ENCODE measurements at regions not wholly inside any gene's neighbourhood (a gene's known extent, or its start where the extent isn't known, plus 50 kb on each side); places are given as distances from the start of the nearest gene placed in this dataset.

DNA sequence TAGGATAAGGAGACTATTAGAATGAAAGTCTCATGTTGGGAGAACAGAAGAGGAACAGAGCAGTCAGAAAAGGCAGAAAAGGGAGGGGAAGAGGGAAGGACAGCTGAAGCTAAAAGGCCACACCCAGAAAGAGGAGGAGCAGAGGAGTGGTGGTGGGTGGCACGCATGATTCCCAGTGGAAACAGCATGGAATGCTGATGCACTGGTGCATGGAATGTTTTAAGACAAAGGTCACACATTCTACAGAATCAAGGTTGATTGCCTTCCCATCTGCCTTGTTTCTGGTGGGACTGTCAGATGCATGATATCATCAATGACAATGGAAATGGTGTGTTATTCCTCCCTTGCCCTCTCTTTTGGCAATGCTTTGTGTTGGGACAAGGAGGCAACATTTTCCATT lies 285.4 kb upstream of the MKI67 start:
- no peak for DNase-seq (ENCODE audit: low read depth, low spot score)
- H3K27ac ChIP-seq = no peak overlapping the region

DNA sequence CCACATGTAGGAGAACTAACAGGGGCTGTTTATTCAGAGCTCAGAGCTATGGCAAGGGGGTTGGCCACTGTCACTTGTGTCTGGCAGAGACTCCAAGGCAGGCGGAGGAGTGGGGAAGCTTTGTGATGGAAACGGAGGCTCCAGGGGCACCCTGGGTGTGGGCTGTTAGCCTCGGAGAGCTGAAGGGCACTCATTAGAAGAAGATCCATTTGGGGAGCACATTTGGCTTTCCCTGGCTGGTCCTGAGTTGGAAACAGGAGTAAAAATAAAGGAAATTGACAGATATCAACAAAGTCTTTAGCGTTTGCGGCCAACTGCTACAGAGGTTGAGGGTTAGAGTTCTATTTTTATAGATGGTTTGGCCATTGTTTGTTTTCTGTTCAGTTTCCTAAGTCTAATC lies 288.3 kb upstream of the MKI67 start:
- DNase-seq (ENCODE audit: low read depth, low spot score) = no peak
- H3K27ac ChIP-seq = no peak overlapping the region

DNA sequence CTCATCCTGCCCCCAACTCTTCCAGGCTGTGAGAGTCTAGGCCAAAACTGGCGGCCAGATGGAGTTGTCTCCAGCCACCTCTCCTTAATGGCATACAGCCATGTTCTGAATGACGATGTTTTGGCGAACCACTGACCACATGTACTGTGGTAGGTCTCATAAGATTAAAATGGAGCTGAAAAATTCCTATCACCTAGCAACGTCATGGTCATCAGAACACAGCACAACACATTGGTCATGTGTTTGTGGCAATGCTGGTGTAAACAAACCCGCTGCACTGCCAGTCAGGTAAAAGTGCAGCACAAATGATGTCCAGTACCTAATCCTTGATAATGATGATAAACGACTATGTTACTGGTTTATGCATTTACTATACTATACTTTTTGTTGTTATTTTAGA lies 290.0 kb upstream of the MKI67 start:
- DNase-seq (ENCODE audit: low read depth, low spot score) = no peak
- H3K27ac ChIP-seq = no peak overlapping the region

DNA sequence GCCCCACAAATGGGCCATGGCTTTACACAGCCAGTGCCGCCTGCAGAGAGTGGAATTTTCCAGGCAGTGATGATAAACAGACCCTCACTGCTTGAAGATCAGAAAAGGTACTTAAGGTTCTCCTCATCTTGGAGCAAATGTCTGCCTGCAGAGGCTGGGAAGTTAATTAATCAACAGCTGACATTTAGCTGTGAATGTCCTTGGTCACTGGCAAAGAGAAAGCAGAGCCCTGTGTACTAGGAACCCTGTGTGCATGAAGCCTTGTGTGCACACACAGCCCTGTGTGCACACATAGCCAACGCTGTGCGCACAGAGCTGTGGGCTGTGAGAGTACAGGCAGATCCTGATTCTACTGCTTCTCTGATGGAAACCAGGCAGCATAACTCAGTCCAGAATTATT lies 291.6 kb upstream of the MKI67 start:
- no peak for DNase-seq (ENCODE audit: low read depth, low spot score)
- H3K27ac ChIP-seq = no peak overlapping the region

DNA sequence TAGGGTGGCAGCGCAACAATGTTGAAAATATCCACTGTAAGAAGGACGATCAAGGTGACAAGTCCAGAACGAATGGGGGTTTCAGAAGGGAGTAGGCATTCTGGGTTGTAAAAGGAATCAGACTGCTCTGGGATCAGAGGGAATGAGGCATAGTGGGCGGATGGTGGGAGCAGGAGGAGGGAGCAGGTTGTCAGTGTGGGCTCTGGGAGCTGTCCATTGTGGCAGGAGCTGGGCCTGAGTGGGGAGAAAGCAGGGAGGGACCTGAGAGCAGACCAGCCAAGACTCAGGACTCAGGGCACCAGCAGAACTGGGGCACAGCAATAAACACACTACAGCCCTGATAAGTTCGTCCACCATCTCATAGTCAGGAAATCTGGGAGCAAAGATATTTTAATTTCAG lies 292.6 kb upstream of the MKI67 start:
- no peak overlapping the region for H3K27ac ChIP-seq
- DNase-seq (ENCODE audit: low read depth, low spot score) = no peak

DNA sequence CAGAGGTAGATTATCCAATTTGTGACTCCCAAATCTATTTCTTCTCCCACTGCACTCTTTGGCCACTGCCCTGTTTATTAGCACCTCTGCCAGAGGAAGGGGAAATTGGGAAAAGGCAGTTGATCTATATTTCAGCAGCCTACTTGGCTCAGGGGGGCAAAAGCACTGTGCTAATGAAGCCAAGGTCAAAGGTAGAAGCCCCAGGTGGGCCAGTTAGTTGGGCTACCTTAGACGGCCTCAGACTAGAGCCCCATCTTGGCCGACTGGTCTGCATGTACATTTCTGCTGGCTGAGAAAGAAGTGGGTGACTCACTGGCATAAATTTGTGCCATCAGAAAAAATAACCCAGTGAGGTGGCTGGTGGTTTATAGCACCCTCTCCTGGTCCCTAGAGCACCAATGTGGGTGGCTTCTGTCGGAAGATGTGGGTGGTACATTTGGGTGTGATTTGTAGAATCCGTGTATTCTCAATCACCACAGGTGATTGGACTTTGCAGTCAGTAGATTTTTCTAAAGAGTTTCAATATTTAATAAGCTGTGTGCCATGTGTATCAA lies 293.3 kb upstream of the MKI67 start:
- no peak for DNase-seq (ENCODE audit: low read depth, low spot score)
- no peak overlapping the region for H3K27ac ChIP-seq

DNA sequence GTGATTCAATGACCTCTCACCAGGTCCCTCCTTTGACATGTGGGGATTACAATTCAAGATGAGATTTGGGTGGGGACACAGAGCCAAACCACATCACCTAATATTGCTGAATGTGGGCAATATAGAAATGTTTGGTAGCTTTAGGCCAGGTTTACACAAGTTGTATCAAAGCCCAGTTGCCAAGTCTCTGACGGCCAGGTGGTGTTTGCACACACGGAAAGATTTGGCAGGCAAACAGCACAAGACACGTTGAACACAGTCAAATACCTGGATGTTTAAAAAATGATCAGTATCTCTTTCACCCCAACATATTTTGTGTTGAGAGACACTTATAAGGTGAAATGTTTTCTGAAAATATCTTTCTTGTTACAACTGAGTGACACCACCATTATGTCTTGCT lies 294.4 kb upstream of the MKI67 start:
- H3K27ac ChIP-seq = no peak overlapping the region
- DNase-seq (ENCODE audit: low read depth, low spot score) = no peak

DNA sequence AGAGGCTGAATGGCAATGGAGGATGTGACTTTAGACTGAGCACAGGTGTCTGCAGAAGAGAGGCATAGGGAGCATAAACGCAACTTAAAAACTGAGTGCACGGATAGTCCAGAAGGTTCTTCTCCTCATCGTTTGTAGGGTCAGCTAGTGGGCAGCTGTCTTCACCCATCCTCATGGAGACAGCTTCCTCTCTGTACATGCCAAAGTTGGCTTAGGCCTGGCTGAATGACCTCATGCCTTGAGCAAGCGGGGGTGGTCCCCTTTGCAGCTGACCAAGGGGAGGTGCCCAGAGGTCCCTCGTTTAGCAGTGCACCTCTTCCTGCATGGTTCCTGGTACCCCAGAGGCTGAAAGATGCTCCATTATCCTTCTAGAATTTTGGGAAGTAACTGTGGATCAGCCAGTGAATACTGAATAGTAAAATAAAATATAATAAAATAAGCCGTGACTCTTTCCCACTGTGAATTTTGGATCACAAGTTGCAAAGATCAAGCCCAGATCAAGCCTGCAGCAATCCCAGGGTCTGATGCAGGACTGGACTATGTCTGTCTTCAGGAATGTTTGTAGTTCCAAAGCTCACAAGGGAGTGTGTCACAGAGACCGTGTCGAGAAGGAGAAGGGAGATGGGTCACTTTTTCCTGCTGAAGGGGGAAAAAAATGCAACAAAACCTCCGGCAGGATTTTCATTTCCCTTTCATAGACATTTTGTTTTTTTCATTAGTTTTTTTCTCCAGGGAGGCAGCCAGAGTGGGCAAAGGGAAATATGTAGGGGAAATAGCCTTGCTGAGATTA lies 295.3 kb upstream of the MKI67 start:
- H3K27ac ChIP-seq = no peak overlapping the region
- no peak for DNase-seq (ENCODE audit: low read depth, low spot score)

DNA sequence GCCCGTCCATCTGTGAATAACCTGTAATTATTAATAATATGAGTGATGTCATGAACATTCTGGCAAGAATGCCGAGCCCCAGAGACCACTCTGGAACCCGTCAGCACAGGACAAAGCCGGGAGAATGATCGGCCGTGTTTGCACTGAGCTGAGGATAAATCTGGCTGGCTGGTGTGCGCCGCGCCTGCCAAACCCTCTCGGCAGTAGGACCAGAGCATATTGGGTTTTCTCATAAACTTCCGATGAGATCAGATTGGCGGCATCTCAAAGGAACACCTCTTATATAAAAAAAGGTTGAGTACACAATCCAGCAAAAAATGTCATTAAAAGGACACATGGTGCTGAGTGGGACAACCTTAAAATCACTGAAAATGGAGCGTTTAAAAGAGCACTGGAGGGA lies 296.0 kb upstream of the MKI67 start:
- DNase-seq (ENCODE audit: low read depth, low spot score) = no peak
- no peak overlapping the region for H3K27ac ChIP-seq

DNA sequence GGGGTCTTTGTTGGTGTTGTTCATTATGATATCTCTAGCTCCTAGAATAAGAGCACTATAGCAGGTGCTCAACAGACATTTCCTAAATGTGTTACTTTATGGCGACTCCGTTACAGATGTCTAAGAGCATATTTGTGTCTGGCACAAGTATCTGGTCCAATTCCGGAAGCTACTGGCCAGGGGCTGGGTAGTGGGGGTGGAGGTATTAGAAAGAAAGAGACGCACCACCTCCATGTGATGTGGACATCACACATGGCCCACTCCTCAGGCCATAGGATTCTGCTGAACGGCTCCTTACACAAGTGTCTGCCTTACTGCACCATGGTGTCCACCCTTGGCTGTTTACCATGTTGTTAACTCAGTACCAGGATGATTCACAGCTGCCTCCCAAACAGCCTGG lies 296.8 kb upstream of the MKI67 start:
- no peak for DNase-seq (ENCODE audit: low read depth, low spot score)

DNA sequence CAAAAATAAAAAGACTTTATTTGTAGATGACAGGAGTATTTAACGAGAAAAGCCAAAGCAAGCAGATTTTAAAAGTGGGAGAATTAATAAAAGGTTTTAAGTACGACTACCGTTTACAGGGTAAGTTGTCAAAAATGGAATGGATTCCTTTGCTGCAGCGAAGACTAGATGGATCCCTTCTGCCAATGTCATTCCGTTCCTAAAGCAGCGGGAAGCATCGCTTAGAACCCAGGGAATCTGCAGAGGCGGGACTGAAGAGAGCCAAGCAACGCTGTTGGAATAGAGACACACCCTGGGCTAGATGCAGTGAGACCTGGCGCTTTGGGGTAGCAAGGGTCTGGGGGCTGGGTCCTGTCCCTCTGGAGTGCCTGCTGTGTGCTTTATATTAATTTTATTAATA lies 303.1 kb upstream of the MKI67 start:
- DNase-seq (ENCODE audit: low read depth, low spot score) = no peak
- H3K27ac ChIP-seq = no peak overlapping the region

More for the DNA sequence above, 296.8 kb upstream of the MKI67 start:
- H3K27ac ChIP-seq = no peak overlapping the region

DNA sequence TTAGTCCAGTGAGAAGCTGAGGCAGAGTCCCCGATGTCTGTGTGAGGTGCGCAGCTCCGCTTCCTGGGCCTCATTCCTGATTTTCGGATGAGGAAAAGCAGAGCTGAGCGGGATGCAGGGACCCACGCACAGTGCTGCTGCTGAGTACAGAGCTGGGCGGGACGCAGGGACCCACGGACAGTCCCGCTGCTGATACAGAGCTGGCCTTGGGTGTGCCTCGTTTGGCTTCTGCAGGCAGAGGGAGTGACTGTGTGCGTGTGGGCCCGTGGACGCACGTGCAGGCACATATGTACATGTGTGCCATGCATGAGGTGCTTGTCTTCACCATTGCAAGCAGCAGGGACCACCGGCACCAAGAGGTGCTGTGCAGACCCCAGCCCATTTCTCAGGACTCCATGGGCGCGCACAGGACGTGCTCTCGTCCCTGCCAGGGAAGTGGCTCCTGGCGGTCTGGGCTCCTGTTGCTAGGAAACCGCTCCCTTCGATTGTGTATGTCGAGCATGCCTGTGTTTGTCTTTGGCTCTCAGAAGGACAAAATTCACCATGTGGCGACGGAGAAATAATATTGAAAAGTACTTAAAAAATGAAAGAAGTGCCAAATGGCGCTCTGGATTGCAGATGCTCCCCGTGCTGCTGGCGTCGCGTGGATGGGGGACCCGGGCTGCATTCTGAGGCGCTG lies 303.8 kb upstream of the MKI67 start:
- no peak for DNase-seq (ENCODE audit: low read depth, low spot score)
- H3K27ac ChIP-seq = no peak overlapping the region

DNA sequence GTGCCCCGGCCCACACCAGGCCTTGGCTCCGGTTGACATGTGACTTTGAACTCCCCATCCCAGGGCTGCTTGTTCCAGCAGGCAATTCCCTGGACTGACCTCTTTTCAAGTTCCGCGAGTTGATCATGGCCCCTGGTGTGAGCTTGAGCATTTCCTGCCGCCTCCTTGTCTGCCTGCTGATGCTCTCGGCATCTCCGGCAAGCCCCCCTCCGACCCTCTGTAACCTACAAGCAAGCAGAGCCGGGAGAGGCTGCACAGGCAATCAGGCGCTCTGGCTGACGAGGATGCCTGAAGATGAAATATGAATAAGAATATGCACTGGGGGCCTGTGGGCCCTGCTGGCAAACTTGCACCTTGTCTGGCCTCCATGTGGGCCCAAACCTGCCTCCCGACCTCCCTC lies 304.9 kb upstream of the MKI67 start:
- H3K27ac ChIP-seq = no peak overlapping the region
- no peak for DNase-seq (ENCODE audit: low read depth, low spot score)

DNA sequence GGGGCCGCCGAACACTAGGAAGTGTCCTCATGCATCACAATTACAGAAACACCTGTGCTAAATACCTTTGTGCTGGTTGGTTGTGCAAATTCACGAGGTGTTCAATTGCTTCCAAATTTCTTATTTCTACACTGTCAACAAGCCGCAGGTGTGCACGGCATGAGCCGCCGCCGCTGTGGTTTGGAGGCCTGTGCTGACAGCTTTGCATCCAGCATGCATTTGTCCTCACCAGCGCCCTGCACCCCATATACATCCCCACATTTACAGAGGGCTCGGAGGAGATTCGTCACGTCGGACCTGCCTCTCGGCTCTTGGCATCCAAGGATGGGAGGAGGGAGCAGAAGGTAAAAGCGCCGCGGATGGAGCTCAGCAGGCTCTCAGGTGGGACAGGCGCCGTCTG lies 305.3 kb upstream of the MKI67 start:
- DNase-seq (ENCODE audit: low read depth, low spot score) = no peak
- H3K27ac ChIP-seq = no peak overlapping the region

DNA sequence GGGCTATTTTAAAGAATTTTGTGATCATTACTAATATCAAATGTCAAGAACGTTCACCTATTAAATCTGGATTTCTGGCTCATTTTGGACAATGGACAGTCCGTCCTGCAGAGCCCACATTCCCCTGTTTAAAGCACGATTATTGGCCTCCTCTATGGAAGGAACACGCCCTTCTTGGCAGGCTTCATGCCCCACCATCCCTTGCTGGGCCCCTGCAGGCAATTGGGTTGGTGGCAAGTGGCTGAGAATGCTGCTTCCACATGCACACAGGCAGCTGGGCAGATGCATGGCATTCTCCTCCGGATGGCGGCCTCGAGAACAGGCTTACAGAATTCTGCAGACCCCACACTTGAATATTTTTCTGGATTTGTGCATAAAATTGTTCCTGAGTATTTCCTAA lies 305.8 kb upstream of the MKI67 start:
- no peak overlapping the region for H3K27ac ChIP-seq
- DNase-seq (ENCODE audit: low read depth, low spot score) = no peak

DNA sequence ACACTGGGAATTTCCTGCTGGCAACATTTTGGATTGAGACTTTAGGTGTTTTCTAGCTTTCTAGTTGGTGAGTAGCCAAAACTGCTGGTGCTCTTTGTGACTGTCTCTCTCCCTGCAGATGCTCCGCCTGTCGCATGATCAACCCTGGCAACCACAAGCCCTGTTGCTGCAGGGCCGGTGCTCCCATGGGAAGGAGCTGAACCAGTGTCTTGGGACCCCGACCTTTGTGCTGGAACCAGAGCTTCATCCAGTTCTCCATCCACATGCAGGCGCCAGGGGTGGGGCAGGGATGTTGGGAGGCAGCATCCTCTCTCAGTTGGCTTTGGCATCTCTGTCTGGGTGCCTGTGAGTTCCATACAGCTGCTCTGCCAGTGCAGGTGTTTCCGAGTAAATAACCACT lies 306.2 kb upstream of the MKI67 start:
- DNase-seq (ENCODE audit: low read depth, low spot score) = no peak
- no peak overlapping the region for H3K27ac ChIP-seq

DNA sequence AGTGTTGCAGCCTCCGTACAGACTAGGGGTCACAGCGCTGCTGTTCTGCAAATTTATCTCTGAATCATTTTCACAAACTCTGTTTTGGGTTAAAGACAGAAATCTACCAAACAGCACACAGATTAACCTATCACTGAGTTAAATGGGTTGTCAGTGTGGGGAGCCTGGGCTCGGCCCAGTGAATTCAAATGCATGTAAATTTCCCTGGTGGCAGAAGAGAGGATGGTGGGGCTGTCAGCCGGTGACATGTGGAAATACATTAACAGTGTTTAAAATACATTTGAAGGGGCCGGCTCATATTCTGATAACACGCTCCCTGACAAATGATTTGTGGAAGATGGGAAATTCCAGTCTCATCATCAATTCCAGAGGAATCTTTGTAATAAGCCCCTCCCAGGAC lies 309.6 kb upstream of the MKI67 start:
- DNase-seq (ENCODE audit: low read depth, low spot score) = no peak
- no peak overlapping the region for H3K27ac ChIP-seq

DNA sequence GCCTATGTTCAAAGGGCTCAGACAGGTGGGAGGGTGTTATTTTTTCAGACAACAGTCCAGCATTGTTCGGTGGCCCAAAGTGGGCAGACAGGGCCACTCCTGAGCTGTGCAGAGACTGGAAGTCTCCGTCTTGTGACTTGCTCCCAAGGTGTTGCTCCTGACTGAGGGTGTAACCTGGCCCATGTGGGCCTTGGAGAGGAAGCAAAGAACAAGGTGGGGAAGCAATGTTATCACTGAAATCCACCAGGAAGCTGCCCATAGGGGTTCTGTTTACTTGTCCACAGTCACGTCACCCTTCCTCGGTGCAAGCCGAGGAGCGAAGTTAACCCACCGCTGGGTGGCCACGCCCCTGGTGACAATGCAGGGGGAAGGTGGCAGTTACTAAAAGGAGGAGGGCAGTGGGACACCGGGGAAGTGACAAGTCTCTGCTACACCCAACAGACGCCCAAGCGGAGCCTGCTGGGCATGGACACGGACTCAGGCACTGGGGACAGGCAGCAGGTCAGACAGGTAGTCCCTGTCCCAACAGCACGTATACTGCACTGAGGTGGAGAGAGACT lies 311.6 kb upstream of the MKI67 start:
- no peak overlapping the region for H3K27ac ChIP-seq
- no peak for DNase-seq (ENCODE audit: low read depth, low spot score)

DNA sequence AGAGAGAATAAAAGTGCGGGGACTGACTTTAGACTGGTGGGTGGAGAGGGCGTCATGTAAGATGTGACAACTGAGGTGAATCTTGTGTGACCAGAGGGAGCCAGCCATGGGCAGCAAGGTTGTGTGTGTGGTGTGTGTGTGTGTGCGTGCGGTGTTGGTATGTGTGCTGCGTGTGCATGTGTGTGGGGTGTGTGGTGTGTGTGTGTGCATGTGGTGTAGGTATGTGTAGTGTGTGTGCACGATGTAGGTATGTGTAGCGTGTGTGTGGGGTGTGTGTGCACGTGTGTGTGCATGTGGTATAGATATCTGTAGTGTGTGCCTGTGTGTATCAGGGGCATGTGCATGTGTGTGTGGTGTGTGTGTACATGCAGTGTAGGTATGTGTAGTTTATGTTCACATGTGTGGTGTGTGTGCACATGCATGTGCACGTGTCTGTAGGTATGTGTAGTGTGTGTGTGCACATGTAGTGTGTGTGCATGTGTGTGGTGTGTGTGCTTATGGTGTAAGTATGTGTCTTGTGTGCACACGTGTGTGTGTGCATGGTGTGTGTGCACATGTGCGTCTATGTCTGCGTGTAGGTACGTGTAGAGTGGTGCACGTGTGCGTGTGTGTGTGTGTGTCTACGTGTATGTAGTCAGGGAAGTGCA lies 312.3 kb upstream of the MKI67 start:
- no peak overlapping the region for H3K27ac ChIP-seq
- no peak for DNase-seq (ENCODE audit: low read depth, low spot score)

DNA sequence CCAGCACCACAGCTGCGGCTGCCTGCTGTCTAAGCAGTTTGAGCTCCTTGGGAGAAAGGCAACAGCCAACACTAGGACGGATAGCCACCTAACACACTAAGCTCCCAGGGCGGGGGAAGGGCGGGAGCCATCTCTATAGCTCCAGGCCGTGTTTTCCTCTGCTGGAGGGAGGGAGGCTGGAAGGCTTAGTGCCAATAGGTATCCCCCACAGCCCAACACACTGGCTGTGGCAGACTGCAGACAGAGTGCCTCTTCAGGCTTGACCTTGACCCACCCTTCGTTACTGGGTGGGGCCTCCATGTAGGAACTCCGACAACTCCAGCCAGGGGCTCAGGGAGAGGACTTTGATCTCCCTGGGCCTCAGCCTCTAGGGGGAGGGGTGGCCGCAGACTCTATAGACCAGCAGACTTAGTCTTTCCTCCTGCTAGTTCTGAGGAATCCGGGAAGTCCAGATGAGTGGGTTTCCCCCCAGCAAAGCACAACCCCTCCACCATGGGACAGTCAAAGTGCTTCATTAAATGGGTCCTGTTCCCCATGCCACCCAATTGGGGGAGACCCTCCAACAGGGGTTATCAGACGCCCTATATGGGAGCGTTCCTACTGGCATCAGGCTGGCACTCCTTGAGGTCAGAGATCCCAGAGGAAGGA lies 314.4 kb upstream of the MKI67 start:
- no peak for DNase-seq (ENCODE audit: low read depth, low spot score)
- no peak overlapping the region for H3K27ac ChIP-seq
